CD4-positive, alpha-beta T cell treated with Interleukin-10 for 1 hour (primary cell): ENCODE measurements at regions not wholly inside any gene's neighbourhood (a gene's known extent, or its start where the extent isn't known, plus 50 kb on each side); places are given as distances from the start of the nearest gene placed in this dataset.

ENCODE experiments used
- DNase-seq: peaks from one replicate; pipeline ENCODE4 v3.0.0-alpha.2; 2020

- no peak for DNase-seq
Observed at GRCh38 chr20:11822540-11822794, 95.2 kb upstream of the BTBD3 start.

- no peak for DNase-seq
Observed at GRCh38 chr20:11826334-11826733, 91.4 kb upstream of the BTBD3 start.

- no peak for DNase-seq
Observed at GRCh38 chr20:11832397-11832796, 85.3 kb upstream of the BTBD3 start.

GRCh38 chr20:11832851-11833250 is 84.8 kb upstream of the BTBD3 start:
- no peak for DNase-seq

GRCh38 chr20:11833825-11834224 is 83.9 kb upstream of the BTBD3 start:
- DNase-seq, result no peak

- DNase-seq, result no peak
Observed at GRCh38 chr20:11838076-11838636, 79.5 kb upstream of the BTBD3 start.

GRCh38 chr20:11841972-11842461 is 75.7 kb upstream of the BTBD3 start:
- no peak for DNase-seq

GRCh38 chr20:11843289-11843688 is 74.4 kb upstream of the BTBD3 start:
- DNase-seq, result no peak

- no peak for DNase-seq
Observed at GRCh38 chr20:11844691-11845090, 73.0 kb upstream of the BTBD3 start.

GRCh38 chr20:11845340-11845739 is 72.4 kb upstream of the BTBD3 start:
- DNase-seq, result no peak

- no peak for DNase-seq
Observed at GRCh38 chr20:11846131-11846530, 71.6 kb upstream of the BTBD3 start.

GRCh38 chr20:11847827-11848226 is 69.9 kb upstream of the BTBD3 start:
- no peak for DNase-seq

- no peak for DNase-seq
Observed at GRCh38 chr20:11849270-11849915, 68.3 kb upstream of the BTBD3 start.

- DNase-seq, result no peak
Observed at GRCh38 chr20:11849976-11850670, 67.6 kb upstream of the BTBD3 start.

GRCh38 chr20:11850901-11851300 is 66.8 kb upstream of the BTBD3 start:
- no peak for DNase-seq

GRCh38 chr20:11851646-11852045 is 66.0 kb upstream of the BTBD3 start:
- no peak for DNase-seq

GRCh38 chr20:11852189-11852588 is 65.5 kb upstream of the BTBD3 start:
- DNase-seq, result no peak

GRCh38 chr20:11852811-11853210 is 64.9 kb upstream of the BTBD3 start:
- DNase-seq, result no peak

GRCh38 chr20:11853359-11853758 is 64.3 kb upstream of the BTBD3 start:
- no peak for DNase-seq

- no peak for DNase-seq
Observed at GRCh38 chr20:11861479-11861878, 56.2 kb upstream of the BTBD3 start.

GRCh38 chr20:11867291-11867919 is 50.3 kb upstream of the BTBD3 start:
- no peak for DNase-seq
